SU-DHL-6 (cell line): ENCODE measurements at regions not wholly inside any gene's neighbourhood (a gene's known extent, or its start where the extent isn't known, plus 50 kb on each side); places are given as distances from the start of the nearest gene placed in this dataset.

ENCODE experiments used
- H2AFZ ChIP-seq: fragments of 200-600 bp; sonication (generic); 2 replicates; pipeline ENCODE4 v1.6.1; 2014; ENCODE audit warnings: low read depth, mild to moderate bottlenecking, moderate library complexity, mixed read lengths, antibody characterized with exemption, low read length; ENCODE audit not compliant: severe bottlenecking
- H3F3A ChIP-seq: fragments of 200-600 bp; shearing (Covaris generic); 2 replicates; pipeline ENCODE4 v1.6.0; 2016; ENCODE audit warnings: antibody characterized with exemption, mild to moderate bottlenecking; ENCODE audit not compliant: insufficient read depth
- H3K27ac ChIP-seq: fragments of 200-600 bp; sonication (generic); 2 replicates; pipeline ENCODE4 v1.5.1; 2016; ENCODE audit warnings: low read depth, mild to moderate bottlenecking, low read length, moderate library complexity, mixed read lengths
- H3K27me3 ChIP-seq: fragments of 200-600 bp; sonication (generic), shearing (Covaris generic); 2 replicates; pipeline ENCODE4 v1.6.0; 2014; ENCODE audit warnings: mild to moderate bottlenecking, low read length
- H3K36me3 ChIP-seq: fragments of 200-600 bp; sonication (generic); 2 replicates; pipeline ENCODE4 v1.6.1; 2014; ENCODE audit warnings: mild to moderate bottlenecking, low read length, mixed read lengths
- H3K4me2 ChIP-seq: fragments of 300-600, 200-600 bp; shearing (Covaris generic), sonication (generic); 2 replicates; pipeline ENCODE4 v1.6.0; 2014; ENCODE audit warnings: low read length, low read depth, mild to moderate bottlenecking; ENCODE audit not compliant: poor library complexity, severe bottlenecking
- H3K4me3 ChIP-seq: fragments of 200-600 bp; sonication (generic); 2 replicates; pipeline ENCODE4 v1.5.1; 2014; ENCODE audit warnings: antibody characterized with exemption, low read length, mild to moderate bottlenecking, mixed read lengths; ENCODE audit not compliant: insufficient read depth, poor library complexity, severe bottlenecking
- H3K79me2 ChIP-seq: fragments of 200-600 bp; sonication (generic); 2 replicates; pipeline ENCODE4 v1.6.1; 2014; ENCODE audit warnings: mild to moderate bottlenecking, low read length, moderate library complexity; ENCODE audit not compliant: insufficient read depth
- H3K9ac ChIP-seq: fragments of 200-600 bp; sonication (generic); 2 replicates; pipeline ENCODE4 v1.7.0; 2014; ENCODE audit warnings: mild to moderate bottlenecking, low read length
- H3K9me2 ChIP-seq: fragments of 200-600 bp; sonication (generic); replicated peaks from 2 replicates; pipeline ENCODE4 v1.6.1; 2014; ENCODE audit warnings: low read length; ENCODE audit not compliant: insufficient read depth
- H3K9me3 ChIP-seq: fragments of 200-600 bp; sonication (generic); 2 replicates; pipeline ENCODE4 v1.6.1; 2014; ENCODE audit warnings: low read length, mixed read lengths; ENCODE audit not compliant: insufficient read depth
- H4K20me1 ChIP-seq: fragments of 200-600 bp; sonication (generic); 2 replicates; pipeline ENCODE4 v1.6.1; 2014; ENCODE audit warnings: low read depth, mild to moderate bottlenecking, antibody characterized with exemption, low read length, moderate library complexity, mixed read lengths
- EZH2phosphoT487 ChIP-seq: fragments of 200-600 bp; sonication (generic), shearing (Covaris generic); conservative IDR thresholded peaks from 2 replicates; pipeline ENCODE4 v1.6.1; 2018; ENCODE audit warnings: mild to moderate bottlenecking, antibody characterized with exemption, low read length, moderate library complexity, mixed read lengths
- TF ChIP-seq, protein P1 (sequence below): fragments of 200-600 bp; sonication (generic); IDR thresholded peaks from one replicate; pipeline ENCODE4 v1.5.1; 2017; ENCODE audit warnings: antibody characterized with exemption, mild to moderate bottlenecking, low read length, moderate library complexity; ENCODE audit not compliant: insufficient read depth, poor library complexity, severe bottlenecking

DNA sequence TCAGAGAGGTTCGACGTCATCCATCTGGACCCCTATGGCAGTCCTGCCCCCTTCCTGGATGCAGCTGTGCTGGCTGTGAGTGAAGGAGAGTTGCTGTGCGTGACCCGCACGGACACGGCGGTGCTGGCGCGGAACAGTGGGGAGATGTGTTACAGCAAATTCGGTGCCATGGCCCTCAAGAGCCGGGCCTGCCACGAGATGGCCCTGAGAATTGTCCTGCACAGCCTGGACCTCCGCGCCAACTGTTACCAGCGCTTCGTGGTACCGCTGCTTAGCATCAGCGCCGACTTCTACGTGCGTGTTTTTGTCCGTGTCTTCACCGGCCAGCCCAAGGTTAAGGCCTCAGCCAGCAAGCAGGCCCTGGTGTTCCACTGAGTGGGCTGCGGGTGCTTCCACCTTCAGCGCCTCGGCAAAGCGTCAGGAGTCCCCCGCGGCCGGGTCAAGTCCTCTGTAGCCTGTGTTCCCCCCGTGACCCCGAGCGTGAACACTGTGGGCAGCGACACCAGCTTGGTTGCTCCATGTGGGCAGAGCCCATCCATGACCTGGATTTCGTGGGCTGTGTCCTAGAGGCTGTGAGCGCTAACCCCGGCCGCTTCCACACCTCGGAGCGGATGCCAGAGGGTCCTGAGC lies 186.7 kb upstream of the SLITRK2 start:
- Histone ChIP-seq H3K9ac (no peak overlapping the region), H3K9me2 (no peaks in the 10 kb centered on the region), H4K20me1 (no peaks in the 10 kb centered on the region), H3K79me2 (no peaks in the 10 kb centered on the region), H2AFZ (no peak overlapping the region), H3K9me3 (no peaks in the 10 kb centered on the region), H3F3A (no peaks in the 10 kb centered on the region), H3K27me3 (no peaks in the 10 kb centered on the region), H3K4me2 (no peak overlapping the region), H3K4me3 (no peak overlapping the region), H3K36me3 (no peaks in the 10 kb centered on the region), H3K27ac (no peak overlapping the region)
- TF ChIP-seq EZH2phosphoT487: no peak
- TF ChIP-seq, protein P1, sequence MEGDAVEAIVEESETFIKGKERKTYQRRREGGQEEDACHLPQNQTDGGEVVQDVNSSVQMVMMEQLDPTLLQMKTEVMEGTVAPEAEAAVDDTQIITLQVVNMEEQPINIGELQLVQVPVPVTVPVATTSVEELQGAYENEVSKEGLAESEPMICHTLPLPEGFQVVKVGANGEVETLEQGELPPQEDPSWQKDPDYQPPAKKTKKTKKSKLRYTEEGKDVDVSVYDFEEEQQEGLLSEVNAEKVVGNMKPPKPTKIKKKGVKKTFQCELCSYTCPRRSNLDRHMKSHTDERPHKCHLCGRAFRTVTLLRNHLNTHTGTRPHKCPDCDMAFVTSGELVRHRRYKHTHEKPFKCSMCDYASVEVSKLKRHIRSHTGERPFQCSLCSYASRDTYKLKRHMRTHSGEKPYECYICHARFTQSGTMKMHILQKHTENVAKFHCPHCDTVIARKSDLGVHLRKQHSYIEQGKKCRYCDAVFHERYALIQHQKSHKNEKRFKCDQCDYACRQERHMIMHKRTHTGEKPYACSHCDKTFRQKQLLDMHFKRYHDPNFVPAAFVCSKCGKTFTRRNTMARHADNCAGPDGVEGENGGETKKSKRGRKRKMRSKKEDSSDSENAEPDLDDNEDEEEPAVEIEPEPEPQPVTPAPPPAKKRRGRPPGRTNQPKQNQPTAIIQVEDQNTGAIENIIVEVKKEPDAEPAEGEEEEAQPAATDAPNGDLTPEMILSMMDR: no peak

DNA sequence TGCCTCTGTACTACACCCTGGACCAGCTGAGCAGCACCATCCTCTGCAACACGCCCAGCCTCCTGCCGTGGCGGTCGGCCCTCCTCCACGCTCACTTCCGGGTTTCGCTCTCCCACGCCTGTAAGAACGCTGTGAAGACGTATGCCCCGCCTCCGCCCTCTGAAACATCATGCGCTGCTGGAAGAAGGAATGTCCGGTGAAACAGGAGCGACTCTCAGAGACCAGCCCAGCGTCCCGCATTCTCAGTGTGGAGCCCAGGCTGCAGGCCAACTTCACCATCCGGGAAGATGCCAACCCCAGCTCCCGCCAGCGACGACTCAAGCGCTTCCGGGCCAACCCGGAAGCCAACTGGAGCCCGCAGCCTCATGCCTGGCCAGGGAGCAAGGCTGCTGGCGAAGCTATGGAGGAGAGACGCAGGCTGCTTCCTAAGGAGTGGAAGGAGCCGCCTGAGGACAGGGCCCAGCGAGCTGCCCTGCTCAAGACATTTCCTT lies 186.1 kb upstream of the SLITRK2 start:
- no peaks in the 10 kb centered on the region for H3K27me3 ChIP-seq
- H2AFZ ChIP-seq: no peak overlapping the region
- H4K20me1 ChIP-seq: no peaks in the 10 kb centered on the region
- H3K4me3 ChIP-seq: no peak overlapping the region
- no peak overlapping the region for H3K27ac ChIP-seq
- no peak overlapping the region for H3K4me2 ChIP-seq
- H3F3A ChIP-seq: no peaks in the 10 kb centered on the region
- no peaks in the 10 kb centered on the region for H3K36me3 ChIP-seq
- no peaks in the 10 kb centered on the region for H3K79me2 ChIP-seq
- H3K9me3 ChIP-seq: no peaks in the 10 kb centered on the region
- H3K9me2 ChIP-seq: no peaks in the 10 kb centered on the region
- H3K9ac ChIP-seq: no peak overlapping the region
- TF ChIP-seq, protein P1: no peak
- no peak for TF ChIP-seq EZH2phosphoT487

DNA sequence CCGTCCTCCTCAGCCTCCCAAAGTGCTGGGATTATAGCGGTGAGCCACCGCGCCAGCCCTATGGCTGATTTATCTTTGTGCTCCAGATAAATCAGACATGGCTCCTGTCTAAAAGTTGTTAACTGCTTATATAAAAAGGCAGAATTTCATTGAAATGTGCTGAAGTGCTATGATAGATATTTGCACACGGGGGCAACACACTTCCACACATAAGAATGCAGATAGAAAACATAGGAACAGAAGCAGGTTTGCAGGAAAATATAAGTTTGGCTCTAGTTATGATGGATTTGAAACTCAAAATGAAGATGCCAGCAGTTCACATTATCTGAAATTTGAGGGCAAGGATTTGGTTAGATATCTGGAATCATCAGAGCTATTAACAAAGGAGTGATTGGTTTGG lies 163.1 kb upstream of the SLITRK2 start:
- Histone ChIP-seq H3K27ac (no peak overlapping the region), H3K4me3 (no peak overlapping the region), H3F3A (no peaks in the 10 kb centered on the region), H3K9ac (no peak overlapping the region), H3K4me2 (no peak overlapping the region), H3K27me3 (no peaks in the 10 kb centered on the region), H3K9me2 (no peaks in the 10 kb centered on the region), H3K9me3 (no peaks in the 10 kb centered on the region), H3K36me3 (no peaks in the 10 kb centered on the region), H4K20me1 (no peaks in the 10 kb centered on the region), H2AFZ (no peak overlapping the region), H3K79me2 (no peaks in the 10 kb centered on the region)
- TF ChIP-seq, protein P1: no peak
- TF ChIP-seq EZH2phosphoT487: no peak
